SK-N-SH (cell line): ENCODE measurements at regions not wholly inside any gene's neighbourhood (a gene's known extent, or its start where the extent isn't known, plus 50 kb on each side); places are given as distances from the start of the nearest gene placed in this dataset.
A peak's percentile ranks its signal among the peaks of the same experiment; 100 is the strongest.

ENCODE experiments used
- EP300 ChIP-seq, 2 experiments: IDR thresholded peaks; 2 replicates each; pipeline versions ENCODE4 v1.4.0 to v1.6.1; 2012; ENCODE audit warnings: borderline replicate concordance in 1 of 2, low read depth in 1 of 2, low read length in 1 of 2
- EZH2phosphoT487 ChIP-seq: fragments of 200-600 bp; sonication (generic); IDR thresholded peaks from 2 replicates; pipeline ENCODE4 v1.6.1; 2017; ENCODE audit warnings: low read depth, mixed run types, mild to moderate bottlenecking, antibody characterized with exemption, moderate library complexity, borderline replicate concordance
- FOXM1 ChIP-seq: IDR thresholded peaks from 2 replicates; pipeline ENCODE4 v1.4.0; 2012; ENCODE audit warnings: low read depth, mild to moderate bottlenecking
- GABPA ChIP-seq: IDR thresholded peaks from 2 replicates; pipeline ENCODE4 v1.4.0; 2012; ENCODE audit warnings: low read depth, mild to moderate bottlenecking
- POLR2AphosphoS5 ChIP-seq: IDR thresholded peaks from 2 replicates; pipeline ENCODE4 v1.6.1; 2012; ENCODE audit warnings: low read depth, low read length
- RAD21 ChIP-seq: IDR thresholded peaks from 2 replicates; pipeline ENCODE4 v1.6.1; 2012; ENCODE audit warnings: mild to moderate bottlenecking, low read length
- RCOR1 ChIP-seq: fragments of 150-350 bp; IDR thresholded peaks from 2 replicates; pipeline ENCODE4 v1.6.1; 2017; ENCODE audit warnings: antibody characterized with exemption, low read length
- TF ChIP-seq, protein P1 (sequence below): fragments of 200-600 bp; sonication (generic); IDR thresholded peaks from 2 replicates; pipeline ENCODE4 v1.6.1; 2017; ENCODE audit warnings: antibody characterized with exemption, mild to moderate bottlenecking, moderate library complexity
- TF ChIP-seq, protein P2 (sequence below): fragments of 150-350 bp; IDR thresholded peaks from 2 replicates; pipeline ENCODE4 v1.6.1; 2017; ENCODE audit warnings: antibody characterized with exemption, low read length, low read depth, borderline replicate concordance
- TF ChIP-seq, protein P3 (sequence below): IDR thresholded peaks from 2 replicates; pipeline ENCODE4 v1.6.1; 2012; ENCODE audit warnings: mild to moderate bottlenecking, low read depth, low read length, moderate library complexity

DNA sequence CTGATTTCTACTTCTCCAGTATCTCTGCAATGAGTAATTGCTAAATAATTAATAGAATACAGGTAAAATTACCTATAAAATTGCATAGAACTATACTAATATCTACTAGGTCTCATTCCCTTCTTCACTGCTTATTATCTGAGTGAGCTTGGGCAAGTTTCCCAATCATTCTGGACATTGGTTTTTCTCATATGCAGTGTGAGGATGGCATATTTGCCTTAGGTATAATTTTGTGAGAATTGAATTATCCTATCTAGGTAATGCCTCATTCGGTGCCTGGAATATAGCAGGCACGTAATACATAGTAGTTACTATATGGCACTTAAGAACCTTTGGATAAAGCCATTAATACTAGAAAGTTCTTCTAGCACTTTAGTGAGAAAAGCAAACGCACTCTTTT lies 434.7 kb downstream of the GATA3 start:
- TF ChIP-seq, protein P1, sequence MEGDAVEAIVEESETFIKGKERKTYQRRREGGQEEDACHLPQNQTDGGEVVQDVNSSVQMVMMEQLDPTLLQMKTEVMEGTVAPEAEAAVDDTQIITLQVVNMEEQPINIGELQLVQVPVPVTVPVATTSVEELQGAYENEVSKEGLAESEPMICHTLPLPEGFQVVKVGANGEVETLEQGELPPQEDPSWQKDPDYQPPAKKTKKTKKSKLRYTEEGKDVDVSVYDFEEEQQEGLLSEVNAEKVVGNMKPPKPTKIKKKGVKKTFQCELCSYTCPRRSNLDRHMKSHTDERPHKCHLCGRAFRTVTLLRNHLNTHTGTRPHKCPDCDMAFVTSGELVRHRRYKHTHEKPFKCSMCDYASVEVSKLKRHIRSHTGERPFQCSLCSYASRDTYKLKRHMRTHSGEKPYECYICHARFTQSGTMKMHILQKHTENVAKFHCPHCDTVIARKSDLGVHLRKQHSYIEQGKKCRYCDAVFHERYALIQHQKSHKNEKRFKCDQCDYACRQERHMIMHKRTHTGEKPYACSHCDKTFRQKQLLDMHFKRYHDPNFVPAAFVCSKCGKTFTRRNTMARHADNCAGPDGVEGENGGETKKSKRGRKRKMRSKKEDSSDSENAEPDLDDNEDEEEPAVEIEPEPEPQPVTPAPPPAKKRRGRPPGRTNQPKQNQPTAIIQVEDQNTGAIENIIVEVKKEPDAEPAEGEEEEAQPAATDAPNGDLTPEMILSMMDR: no peak
- TF ChIP-seq RAD21: peak; percentile 31
- TF ChIP-seq, protein P2, sequence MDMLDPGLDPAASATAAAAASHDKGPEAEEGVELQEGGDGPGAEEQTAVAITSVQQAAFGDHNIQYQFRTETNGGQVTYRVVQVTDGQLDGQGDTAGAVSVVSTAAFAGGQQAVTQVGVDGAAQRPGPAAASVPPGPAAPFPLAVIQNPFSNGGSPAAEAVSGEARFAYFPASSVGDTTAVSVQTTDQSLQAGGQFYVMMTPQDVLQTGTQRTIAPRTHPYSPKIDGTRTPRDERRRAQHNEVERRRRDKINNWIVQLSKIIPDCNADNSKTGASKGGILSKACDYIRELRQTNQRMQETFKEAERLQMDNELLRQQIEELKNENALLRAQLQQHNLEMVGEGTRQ: no peak
- TF ChIP-seq FOXM1: no peak
- peak; percentile 63; the same call in 1 of the 2 replicates for TF ChIP-seq RCOR1
- TF ChIP-seq POLR2AphosphoS5: no peak
- TF ChIP-seq EZH2phosphoT487: no peak
- no peak for TF ChIP-seq GABPA
- peak in 1 of 2 experiments; percentile 76; a peak in 2 of 4 replicates for TF ChIP-seq EP300 (IDR thresholded peaks at IDR 0.05; ENCODE audit: borderline replicate concordance in 1 of 2, low read depth in 1 of 2, low read length in 1 of 2)
- TF ChIP-seq, protein P3, sequence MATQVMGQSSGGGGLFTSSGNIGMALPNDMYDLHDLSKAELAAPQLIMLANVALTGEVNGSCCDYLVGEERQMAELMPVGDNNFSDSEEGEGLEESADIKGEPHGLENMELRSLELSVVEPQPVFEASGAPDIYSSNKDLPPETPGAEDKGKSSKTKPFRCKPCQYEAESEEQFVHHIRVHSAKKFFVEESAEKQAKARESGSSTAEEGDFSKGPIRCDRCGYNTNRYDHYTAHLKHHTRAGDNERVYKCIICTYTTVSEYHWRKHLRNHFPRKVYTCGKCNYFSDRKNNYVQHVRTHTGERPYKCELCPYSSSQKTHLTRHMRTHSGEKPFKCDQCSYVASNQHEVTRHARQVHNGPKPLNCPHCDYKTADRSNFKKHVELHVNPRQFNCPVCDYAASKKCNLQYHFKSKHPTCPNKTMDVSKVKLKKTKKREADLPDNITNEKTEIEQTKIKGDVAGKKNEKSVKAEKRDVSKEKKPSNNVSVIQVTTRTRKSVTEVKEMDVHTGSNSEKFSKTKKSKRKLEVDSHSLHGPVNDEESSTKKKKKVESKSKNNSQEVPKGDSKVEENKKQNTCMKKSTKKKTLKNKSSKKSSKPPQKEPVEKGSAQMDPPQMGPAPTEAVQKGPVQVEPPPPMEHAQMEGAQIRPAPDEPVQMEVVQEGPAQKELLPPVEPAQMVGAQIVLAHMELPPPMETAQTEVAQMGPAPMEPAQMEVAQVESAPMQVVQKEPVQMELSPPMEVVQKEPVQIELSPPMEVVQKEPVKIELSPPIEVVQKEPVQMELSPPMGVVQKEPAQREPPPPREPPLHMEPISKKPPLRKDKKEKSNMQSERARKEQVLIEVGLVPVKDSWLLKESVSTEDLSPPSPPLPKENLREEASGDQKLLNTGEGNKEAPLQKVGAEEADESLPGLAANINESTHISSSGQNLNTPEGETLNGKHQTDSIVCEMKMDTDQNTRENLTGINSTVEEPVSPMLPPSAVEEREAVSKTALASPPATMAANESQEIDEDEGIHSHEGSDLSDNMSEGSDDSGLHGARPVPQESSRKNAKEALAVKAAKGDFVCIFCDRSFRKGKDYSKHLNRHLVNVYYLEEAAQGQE: no peak
